Fibroblast of the aortic adventitia (primary cell): ENCODE measurements at regions not wholly inside any gene's neighbourhood (a gene's known extent, or its start where the extent isn't known, plus 50 kb on each side); places are given as distances from the start of the nearest gene placed in this dataset.

ENCODE experiments used
- DNase-seq: peaks from one replicate; pipeline ENCODE4 v3.0.0-alpha.2; 2010; ENCODE audit warnings: low read depth
- H3K4me3 ChIP-seq: 2 replicates; pipeline ENCODE4 v1.5.1; 2011; ENCODE audit warnings: low read depth, mild to moderate bottlenecking, control low read depth, low read length, moderate library complexity
- TF ChIP-seq, protein P1 (sequence below): IDR thresholded peaks from 2 replicates; pipeline ENCODE4 v1.5.1; 2011; ENCODE audit warnings: mild to moderate bottlenecking, low read length, control low read depth, inconsistent platforms; ENCODE audit not compliant: insufficient read depth

- TF ChIP-seq, protein P1, sequence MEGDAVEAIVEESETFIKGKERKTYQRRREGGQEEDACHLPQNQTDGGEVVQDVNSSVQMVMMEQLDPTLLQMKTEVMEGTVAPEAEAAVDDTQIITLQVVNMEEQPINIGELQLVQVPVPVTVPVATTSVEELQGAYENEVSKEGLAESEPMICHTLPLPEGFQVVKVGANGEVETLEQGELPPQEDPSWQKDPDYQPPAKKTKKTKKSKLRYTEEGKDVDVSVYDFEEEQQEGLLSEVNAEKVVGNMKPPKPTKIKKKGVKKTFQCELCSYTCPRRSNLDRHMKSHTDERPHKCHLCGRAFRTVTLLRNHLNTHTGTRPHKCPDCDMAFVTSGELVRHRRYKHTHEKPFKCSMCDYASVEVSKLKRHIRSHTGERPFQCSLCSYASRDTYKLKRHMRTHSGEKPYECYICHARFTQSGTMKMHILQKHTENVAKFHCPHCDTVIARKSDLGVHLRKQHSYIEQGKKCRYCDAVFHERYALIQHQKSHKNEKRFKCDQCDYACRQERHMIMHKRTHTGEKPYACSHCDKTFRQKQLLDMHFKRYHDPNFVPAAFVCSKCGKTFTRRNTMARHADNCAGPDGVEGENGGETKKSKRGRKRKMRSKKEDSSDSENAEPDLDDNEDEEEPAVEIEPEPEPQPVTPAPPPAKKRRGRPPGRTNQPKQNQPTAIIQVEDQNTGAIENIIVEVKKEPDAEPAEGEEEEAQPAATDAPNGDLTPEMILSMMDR, result no peak
- no peak overlapping the region for H3K4me3 ChIP-seq
- DNase-seq, result no peak
Observed at GRCh38 chr7:131737746-131738465, 181.5 kb upstream of the PODXL start.

- TF ChIP-seq, protein P1, result no peak
- peak; percentile 2 for DNase-seq
- no peak overlapping the region for H3K4me3 ChIP-seq
Observed at GRCh38 chr7:131735101-131735500, 178.7 kb upstream of the PODXL start.

GRCh38 chr7:131733604-131734003 lies 177.2 kb upstream of the PODXL start:
- no peak overlapping the region for H3K4me3 ChIP-seq
- DNase-seq, result no peak
- TF ChIP-seq, protein P1, result no peak

DNA sequence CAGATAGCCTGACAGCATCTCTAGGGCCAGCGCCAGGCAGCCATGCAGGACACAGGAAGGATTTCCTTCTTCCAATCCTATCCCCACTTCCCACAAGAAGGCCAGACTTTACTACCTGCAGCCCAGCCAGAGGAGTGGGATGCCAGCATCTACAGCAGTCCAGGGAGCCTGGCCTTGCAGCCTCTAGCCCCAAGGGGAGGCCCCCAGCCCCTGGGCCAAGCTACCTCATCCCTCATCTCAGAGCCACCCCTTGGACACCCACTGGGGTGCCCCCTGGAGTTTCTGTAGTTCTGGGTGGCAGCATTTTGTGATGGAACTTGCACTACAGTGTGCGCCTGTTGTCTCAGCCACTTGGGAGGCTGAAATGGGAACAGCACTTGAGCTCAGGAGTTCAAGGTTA lies 170.8 kb upstream of the PODXL start:
- no peak for DNase-seq
- TF ChIP-seq, protein P1, result no peak
- H3K4me3 ChIP-seq, result no peak overlapping the region

- H3K4me3 ChIP-seq, result no peak overlapping the region
- TF ChIP-seq, protein P1, result no peak
- DNase-seq, result no peak
Observed at GRCh38 chr7:131726686-131727085, 170.3 kb upstream of the PODXL start.

GRCh38 chr7:131726031-131726430 lies 169.6 kb upstream of the PODXL start:
- no peak for DNase-seq
- H3K4me3 ChIP-seq, result no peak overlapping the region
- TF ChIP-seq, protein P1, result no peak
